A549 (cell line): ENCODE measurements at regions not wholly inside any gene's neighbourhood (a gene's known extent, or its start where the extent isn't known, plus 50 kb on each side); places are given as distances from the start of the nearest gene placed in this dataset.
A peak's percentile ranks its signal among the peaks of the same experiment; 100 is the strongest.

Experiments used
- ATAC-seq, 2 experiments: fragments of 200-7000 bp in 1 of 2; fragments of >200 bp in 1 of 2; cut with Nextera tagmentation in 1 of 2; cut with Tn5 transposase in 1 of 2; 3 replicates each; pipeline versions ENCODE4 v1.8.0 to v1.9.1; 2018 to 2020; ENCODE audit warnings: mild to moderate bottlenecking in 1 of 2, moderate library complexity in 1 of 2
- CTCF ChIA-PET: fragments of 300-600 bp; sonication (Branson Sonifier 250); formaldehyde crosslinking; extraction: SDS; loops from one replicate; lab custom pipeline; 2021; ENCODE audit warnings: antibody characterized with exemption, inconsistent platforms; lab: Yijun Ruan, JAX
- POLR2A ChIA-PET: fragments of 350-600 bp; formaldehyde crosslinking; extraction: SDS; loops from one replicate; lab custom pipeline; 2021; ENCODE audit warnings: antibody characterized with exemption, inconsistent platforms; lab: Yijun Ruan, JAX
- DNase-seq, 2 experiments: peaks; one replicate each; pipeline versions ENCODE4 v3.0.0 to v3.0.0-alpha.2; 2011 to 2016; ENCODE audit warnings: low read depth in 1 of 2, low spot score in 1 of 2
- FAIRE-seq: peaks from 2 replicates; lab custom pipeline; 2011; peaks lifted over from hg19 to GRCh38; lab: Jason Lieb, UNC
- H3K27ac ChIP-seq, 2 experiments: fragments of >200 bp; sonication (Bioruptor Twin); formaldehyde crosslinking; 3 replicates each; pipeline ENCODE4 v1.5.1; 2016 to 2017
- H3K4me1 ChIP-seq: fragments of >200 bp; sonication (Bioruptor Twin); formaldehyde crosslinking; 3 replicates; pipeline ENCODE4 v1.6.1; 2016
- H3K4me2 ChIP-seq: fragments of >200 bp; sonication (Bioruptor Twin); formaldehyde crosslinking; 3 replicates; pipeline ENCODE4 v1.6.1; 2016
- H3K4me3 ChIP-seq: fragments of >200 bp; sonication (Bioruptor Twin); formaldehyde crosslinking; 3 replicates; pipeline ENCODE4 v1.5.1; 2016
- H3K9me3 ChIP-seq: fragments of >200 bp; sonication (Bioruptor Twin); formaldehyde crosslinking; 3 replicates; pipeline ENCODE4 v1.6.1; 2016
- CBX8 ChIP-seq: fragments of 200-600 bp; sonication (generic); IDR thresholded peaks from 2 replicates; pipeline ENCODE4 v1.6.1; 2016
- CEBPB ChIP-seq, 2 experiments: fragments of >200 bp in 1 of 2; sonication (Bioruptor Twin) in 1 of 2; formaldehyde crosslinking in 1 of 2; IDR thresholded peaks; 2 replicates each; pipeline ENCODE4 v1.6.1; 2012 to 2016
- CHD4 ChIP-seq: fragments of 200-600 bp; sonication (generic); IDR thresholded peaks from 2 replicates; pipeline ENCODE4 v1.6.1; 2016; ENCODE audit warnings: antibody characterized with exemption, mild to moderate bottlenecking, borderline replicate concordance
- EP300 ChIP-seq, 2 experiments: fragments of >200 bp; sonication (Bioruptor Twin); formaldehyde crosslinking; IDR thresholded peaks; 2 replicates in 1 of 2; 3 replicates in 1 of 2; pipeline ENCODE4 v1.6.1; 2016 to 2017
- FOXS1 ChIP-seq: fragments of 250-450 bp; sonication (Bioruptor Pico); IDR thresholded peaks from 2 replicates; pipeline ENCODE4 v1.5.0; 2020; ENCODE audit warnings: mild to moderate bottlenecking, moderate library complexity
- GATA3 ChIP-seq: IDR thresholded peaks from 2 replicates; pipeline ENCODE4 v1.6.1; 2012; ENCODE audit warnings: borderline replicate concordance
- HDAC2 ChIP-seq: fragments of 200-600 bp; sonication (generic); IDR thresholded peaks from 2 replicates; pipeline ENCODE4 v1.6.1; 2016
- HOXB5 ChIP-seq: fragments of 250-450 bp; sonication (Bioruptor Pico); IDR thresholded peaks from 2 replicates; pipeline ENCODE4 v1.5.0; 2020; ENCODE audit warnings: mild to moderate bottlenecking, moderate library complexity
- JUN ChIP-seq, 2 experiments: fragments of >200 bp; sonication (Bioruptor Twin); formaldehyde crosslinking; IDR thresholded peaks; 2 replicates in 1 of 2; 3 replicates in 1 of 2; pipeline ENCODE4 v1.6.1; 2016 to 2017
- JUNB ChIP-seq: fragments of >200 bp; sonication (Bioruptor Twin); formaldehyde crosslinking; IDR thresholded peaks from 2 replicates; pipeline ENCODE4 v1.6.1; 2016
- MAFK ChIP-seq: fragments of 450-650 bp; IDR thresholded peaks from 2 replicates; pipeline ENCODE4 v1.6.1; 2014; ENCODE audit not compliant: partially characterized antibody
- MYC ChIP-seq: IDR thresholded peaks from 2 replicates; pipeline ENCODE4 v1.6.1; 2012; ENCODE audit warnings: mild to moderate bottlenecking, inconsistent platforms, low read length, improper control_type of control experiment, borderline replicate concordance
- NPAS2 ChIP-seq: fragments of 250-450 bp; sonication (Bioruptor Pico); IDR thresholded peaks from 2 replicates; pipeline ENCODE4 v1.8.0; 2022; ENCODE audit warnings: mild to moderate bottlenecking, moderate library complexity, borderline replicate concordance
- PHF8 ChIP-seq: fragments of 200-600 bp; sonication (generic); IDR thresholded peaks from 2 replicates; pipeline ENCODE4 v1.6.1; 2016; ENCODE audit warnings: low read depth, mild to moderate bottlenecking, antibody characterized with exemption, moderate library complexity, borderline replicate concordance
- RAD21 ChIP-seq, 2 experiments: fragments of >200 bp in 1 of 2; sonication (Bioruptor Twin) in 1 of 2; formaldehyde crosslinking in 1 of 2; IDR thresholded peaks in 1 of 2; conservative IDR thresholded peaks in 1 of 2; 2 replicates in 1 of 2; 3 replicates in 1 of 2; pipeline ENCODE4 v1.6.1; 2012 to 2018; ENCODE audit warnings: inconsistent platforms in 1 of 2
- RFX5 ChIP-seq: fragments of 450-650 bp; IDR thresholded peaks from 2 replicates; pipeline ENCODE4 v1.7.1; 2014; ENCODE audit warnings: antibody characterized with exemption, mild to moderate bottlenecking, moderate library complexity
- SMC3 ChIP-seq: fragments of >200 bp; sonication (Bioruptor Twin); formaldehyde crosslinking; IDR thresholded peaks from 3 replicates; pipeline ENCODE4 v1.6.1; 2018; ENCODE audit warnings: inconsistent platforms
- TFCP2L1 ChIP-seq: fragments of 250-450 bp; sonication (Bioruptor Pico); IDR thresholded peaks from 2 replicates; pipeline ENCODE4 v1.5.0; 2021; ENCODE audit warnings: mild to moderate bottlenecking
- ZC3H11A ChIP-seq: fragments of 450-650 bp; IDR thresholded peaks from 2 replicates; pipeline ENCODE4 v1.6.1; 2014; ENCODE audit warnings: antibody characterized with exemption, mild to moderate bottlenecking
- ZNF302 ChIP-seq: fragments of 250-450 bp; sonication (Bioruptor Pico); IDR thresholded peaks from 2 replicates; pipeline ENCODE4 v1.9.0; 2021; ENCODE audit warnings: inconsistent platforms, mild to moderate bottlenecking, moderate library complexity
- WGBS: methylation state at CpG from one replicate; pipeline ENCODE4 v1.1.6; 2017; ENCODE audit errors: missing lambda C conversion rate; 5-methylcytosine and 5-hydroxymethylcytosine counted together
- TF ChIP-seq, protein P1 (sequence below): IDR thresholded peaks from 2 replicates; pipeline ENCODE4 v1.6.1; 2012
- TF ChIP-seq, protein P2 (sequence below): fragments of >200 bp; sonication (Bioruptor Twin); formaldehyde crosslinking; IDR thresholded peaks from 3 replicates; pipeline ENCODE4 v1.5.1; 2016
- TF ChIP-seq, protein P3 (sequence below): fragments of >200 bp; sonication (Bioruptor Twin); formaldehyde crosslinking; IDR thresholded peaks from 2 replicates; pipeline ENCODE4 v1.6.1; 2016
- TF ChIP-seq, protein P4 (sequence below): fragments of 450-650 bp; IDR thresholded peaks from 2 replicates; pipeline ENCODE4 v1.6.1; 2014; ENCODE audit warnings: antibody characterized with exemption
- TF ChIP-seq, protein P5 (sequence below): fragments of 250-450 bp; sonication (Bioruptor Pico); IDR thresholded peaks from 2 replicates; pipeline ENCODE4 v1.5.0; 2021; ENCODE audit warnings: mild to moderate bottlenecking, moderate library complexity, borderline replicate concordance
- TF ChIP-seq, protein P6 (sequence below): IDR thresholded peaks from 2 replicates; pipeline ENCODE4 v1.6.1; 2012; ENCODE audit warnings: low read depth, borderline replicate concordance

DNA sequence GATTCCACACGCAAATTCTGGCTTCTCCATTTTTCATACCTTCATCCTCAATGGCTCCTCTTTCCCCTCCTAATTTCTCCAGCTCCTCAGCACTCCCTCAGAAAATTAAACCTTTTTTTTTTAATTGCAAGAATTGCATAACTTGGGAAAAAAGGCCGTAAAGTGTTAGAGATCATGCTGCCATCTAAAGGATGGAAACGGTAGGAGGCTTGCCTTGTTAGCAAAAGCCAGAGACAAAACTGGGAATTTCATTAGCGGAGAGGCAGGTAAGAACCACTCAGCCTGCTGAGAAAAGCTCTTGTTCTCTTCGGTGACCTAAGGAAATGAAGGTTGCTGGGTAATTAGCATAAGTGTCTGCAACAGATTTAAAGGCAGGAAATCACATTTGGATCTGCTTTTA is 204.3 kb downstream of the AEBP2 start:
- H3K4me2 ChIP-seq: no peak overlapping the region
- H3K27ac ChIP-seq: no peak overlapping the region
- H3K9me3 ChIP-seq: no peaks in the 10 kb centered on the region
- ATAC-seq: peak in 1 of 2 experiments; percentile 74; a peak in 4 of 6 replicates
- H3K4me1 ChIP-seq: no peaks in the 10 kb centered on the region
- peak; percentile 78 for FAIRE-seq
- TF ChIP-seq ZC3H11A (no peak), RAD21 (conservative IDR thresholded peaks at IDR 0.05 in 1 of 2, IDR thresholded peaks at IDR 0.05 in 1 of 2) (peak; percentile 64 to 68), RFX5 (no peak), SMC3 (peak; percentile 53), JUN (IDR thresholded peaks at IDR 0.05) (no peak), CEBPB (IDR thresholded peaks at IDR 0.05) (peak; percentile 57 to 83; a peak in 3 of 4 replicates), NPAS2 (no peak)
- TF ChIP-seq, protein P1, sequence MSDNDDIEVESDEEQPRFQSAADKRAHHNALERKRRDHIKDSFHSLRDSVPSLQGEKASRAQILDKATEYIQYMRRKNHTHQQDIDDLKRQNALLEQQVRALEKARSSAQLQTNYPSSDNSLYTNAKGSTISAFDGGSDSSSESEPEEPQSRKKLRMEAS: no peak
- TF ChIP-seq, protein P2, sequence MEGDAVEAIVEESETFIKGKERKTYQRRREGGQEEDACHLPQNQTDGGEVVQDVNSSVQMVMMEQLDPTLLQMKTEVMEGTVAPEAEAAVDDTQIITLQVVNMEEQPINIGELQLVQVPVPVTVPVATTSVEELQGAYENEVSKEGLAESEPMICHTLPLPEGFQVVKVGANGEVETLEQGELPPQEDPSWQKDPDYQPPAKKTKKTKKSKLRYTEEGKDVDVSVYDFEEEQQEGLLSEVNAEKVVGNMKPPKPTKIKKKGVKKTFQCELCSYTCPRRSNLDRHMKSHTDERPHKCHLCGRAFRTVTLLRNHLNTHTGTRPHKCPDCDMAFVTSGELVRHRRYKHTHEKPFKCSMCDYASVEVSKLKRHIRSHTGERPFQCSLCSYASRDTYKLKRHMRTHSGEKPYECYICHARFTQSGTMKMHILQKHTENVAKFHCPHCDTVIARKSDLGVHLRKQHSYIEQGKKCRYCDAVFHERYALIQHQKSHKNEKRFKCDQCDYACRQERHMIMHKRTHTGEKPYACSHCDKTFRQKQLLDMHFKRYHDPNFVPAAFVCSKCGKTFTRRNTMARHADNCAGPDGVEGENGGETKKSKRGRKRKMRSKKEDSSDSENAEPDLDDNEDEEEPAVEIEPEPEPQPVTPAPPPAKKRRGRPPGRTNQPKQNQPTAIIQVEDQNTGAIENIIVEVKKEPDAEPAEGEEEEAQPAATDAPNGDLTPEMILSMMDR: peak; percentile 54
- TF ChIP-seq, all 56 proteins: peak for 4
- H3K4me3 ChIP-seq: no peak overlapping the region
- CTCF ChIA-PET: interaction anchor here (0.6 to 1.2 kb wide), 6 partner anchors 18 to 1095 kb away, joined by 3 to 5 read pairs (median 4); no protein-coding TSS in a partner anchor
- DNase-seq: peak; percentile 16 to 69
- POLR2A ChIA-PET: no interaction called here
- 22% methylated on average over 5 of the region's 5 CpGs for WGBS

DNA sequence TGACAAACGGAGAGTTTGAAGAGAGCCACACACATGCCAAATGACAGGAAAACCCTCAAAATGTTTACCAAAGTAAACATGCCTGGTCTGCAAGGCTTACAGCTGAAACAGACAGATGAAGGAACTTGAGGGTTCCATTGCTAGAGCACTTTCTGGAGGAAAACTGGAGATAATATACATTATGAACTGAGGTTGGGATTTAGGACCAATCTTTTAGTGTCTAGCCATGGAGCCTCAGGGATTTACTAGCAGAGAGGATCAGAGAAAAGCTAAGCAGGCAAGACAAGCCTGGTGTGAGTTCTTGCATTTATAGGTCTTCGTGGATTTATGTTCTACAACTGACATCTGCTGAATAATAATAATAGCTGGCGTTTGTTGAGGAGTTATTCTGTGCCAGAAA is 205.3 kb downstream of the AEBP2 start:
- H3K27ac ChIP-seq: no peak overlapping the region
- ATAC-seq (no peak), FAIRE-seq (no peak), DNase-seq (no peak)
- TF ChIP-seq TFCP2L1 (CRISPR knock-in tag) (no peak), GATA3 (no peak), RFX5 (no peak)
- no peaks in the 10 kb centered on the region for H3K4me1 ChIP-seq
- no peaks in the 10 kb centered on the region for H3K9me3 ChIP-seq
- ChIA-PET CTCF (no interaction called here), POLR2A (no interaction called here)
- H3K4me3 ChIP-seq: no peak overlapping the region
- no peak overlapping the region for H3K4me2 ChIP-seq
- WGBS: 61% methylated on average over 3 of the region's 3 CpGs

DNA sequence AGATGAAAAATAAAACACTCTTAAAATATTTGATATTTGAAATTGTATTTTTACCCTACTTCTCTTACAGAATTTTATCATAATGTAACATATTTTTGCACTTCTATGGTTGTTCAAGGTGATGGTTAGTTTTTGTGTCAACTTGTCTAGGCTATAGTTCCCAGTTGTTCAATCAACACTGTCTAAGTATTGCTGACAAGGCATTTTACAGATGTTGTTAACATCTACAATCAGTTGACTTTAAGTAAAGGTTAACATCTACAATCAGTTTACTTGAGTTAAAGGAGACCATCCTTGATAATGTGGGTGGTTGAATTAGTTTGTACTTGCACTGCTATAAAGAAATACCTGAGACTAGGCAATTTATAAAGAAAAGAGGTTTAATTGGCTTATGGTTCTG is 206.5 kb downstream of the AEBP2 start:
- ChIA-PET CTCF (no interaction called here), POLR2A (no interaction called here)
- Histone ChIP-seq H3K4me1 (no peaks in the 10 kb centered on the region), H3K9me3 (no peaks in the 10 kb centered on the region), H3K4me2 (no peak overlapping the region), H3K27ac (no peak overlapping the region), H3K4me3 (no peak overlapping the region)
- ATAC-seq (no peak), DNase-seq (no peak), FAIRE-seq (no peak)
- TF ChIP-seq MYC (no peak), EP300 (IDR thresholded peaks at IDR 0.05) (no peak), FOXS1 (no peak), MAFK (peak; percentile 99)
- TF ChIP-seq, protein P1: no peak

DNA sequence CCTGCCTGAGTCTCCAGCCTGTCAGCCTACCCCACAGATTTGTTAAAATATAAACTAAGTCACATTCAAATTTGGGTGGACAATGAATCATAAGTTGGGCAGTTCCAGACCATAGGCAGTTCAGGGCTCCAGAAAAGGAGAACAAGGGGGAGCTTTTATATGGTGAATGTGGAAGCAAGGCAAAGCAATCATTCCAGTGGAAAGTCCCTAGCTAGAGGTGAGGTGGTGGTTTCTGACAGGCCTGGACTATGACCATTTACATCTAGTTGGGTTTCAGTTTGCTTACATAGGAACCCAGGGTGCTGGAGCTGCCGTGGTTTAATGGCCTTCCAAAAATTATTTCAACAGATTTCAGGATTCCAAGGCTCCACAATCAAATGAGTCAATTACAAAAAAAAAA is 207.3 kb downstream of the AEBP2 start:
- 19% methylated on average over 1 of the region's 1 CpG for WGBS
- ATAC-seq: no peak
- H3K9me3 ChIP-seq: no peaks in the 10 kb centered on the region
- no peak overlapping the region for H3K27ac ChIP-seq
- DNase-seq: no peak
- ChIA-PET POLR2A (no interaction called here), CTCF (no interaction called here)
- FAIRE-seq: no peak
- no peaks in the 10 kb centered on the region for H3K4me1 ChIP-seq
- H3K4me3 ChIP-seq: no peak overlapping the region
- no peak overlapping the region for H3K4me2 ChIP-seq
- TF ChIP-seq ZNF302 (CRISPR knock-in tag) (no peak), RAD21 (conservative IDR thresholded peaks at IDR 0.05 in 1 of 2, IDR thresholded peaks at IDR 0.05 in 1 of 2) (no peak), PHF8 (no peak), HDAC2 (no peak), HOXB5 (CRISPR knock-in tag) (no peak), CHD4 (no peak), FOXS1 (no peak), NPAS2 (no peak), EP300 (IDR thresholded peaks at IDR 0.05) (no peak), CBX8 (no peak), JUNB (no peak), TFCP2L1 (CRISPR knock-in tag) (no peak), ZC3H11A (no peak), MAFK (no peak)
- TF ChIP-seq, protein P3, sequence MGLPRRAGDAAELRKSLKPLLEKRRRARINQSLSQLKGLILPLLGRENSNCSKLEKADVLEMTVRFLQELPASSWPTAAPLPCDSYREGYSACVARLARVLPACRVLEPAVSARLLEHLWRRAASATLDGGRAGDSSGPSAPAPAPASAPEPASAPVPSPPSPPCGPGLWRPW: no peak
- TF ChIP-seq, protein P4, sequence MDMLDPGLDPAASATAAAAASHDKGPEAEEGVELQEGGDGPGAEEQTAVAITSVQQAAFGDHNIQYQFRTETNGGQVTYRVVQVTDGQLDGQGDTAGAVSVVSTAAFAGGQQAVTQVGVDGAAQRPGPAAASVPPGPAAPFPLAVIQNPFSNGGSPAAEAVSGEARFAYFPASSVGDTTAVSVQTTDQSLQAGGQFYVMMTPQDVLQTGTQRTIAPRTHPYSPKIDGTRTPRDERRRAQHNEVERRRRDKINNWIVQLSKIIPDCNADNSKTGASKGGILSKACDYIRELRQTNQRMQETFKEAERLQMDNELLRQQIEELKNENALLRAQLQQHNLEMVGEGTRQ: no peak
- TF ChIP-seq, protein P5, sequence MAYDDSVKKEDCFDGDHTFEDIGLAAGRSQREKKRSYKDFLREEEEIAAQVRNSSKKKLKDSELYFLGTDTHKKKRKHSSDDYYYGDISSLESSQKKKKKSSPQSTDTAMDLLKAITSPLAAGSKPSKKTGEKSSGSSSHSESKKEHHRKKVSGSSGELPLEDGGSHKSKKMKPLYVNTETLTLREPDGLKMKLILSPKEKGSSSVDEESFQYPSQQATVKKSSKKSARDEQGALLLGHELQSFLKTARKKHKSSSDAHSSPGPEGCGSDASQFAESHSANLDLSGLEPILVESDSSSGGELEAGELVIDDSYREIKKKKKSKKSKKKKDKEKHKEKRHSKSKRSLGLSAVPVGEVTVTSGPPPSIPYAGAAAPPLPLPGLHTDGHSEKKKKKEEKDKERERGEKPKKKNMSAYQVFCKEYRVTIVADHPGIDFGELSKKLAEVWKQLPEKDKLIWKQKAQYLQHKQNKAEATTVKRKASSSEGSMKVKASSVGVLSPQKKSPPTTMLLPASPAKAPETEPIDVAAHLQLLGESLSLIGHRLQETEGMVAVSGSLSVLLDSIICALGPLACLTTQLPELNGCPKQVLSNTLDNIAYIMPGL: no peak
- TF ChIP-seq, protein P6, sequence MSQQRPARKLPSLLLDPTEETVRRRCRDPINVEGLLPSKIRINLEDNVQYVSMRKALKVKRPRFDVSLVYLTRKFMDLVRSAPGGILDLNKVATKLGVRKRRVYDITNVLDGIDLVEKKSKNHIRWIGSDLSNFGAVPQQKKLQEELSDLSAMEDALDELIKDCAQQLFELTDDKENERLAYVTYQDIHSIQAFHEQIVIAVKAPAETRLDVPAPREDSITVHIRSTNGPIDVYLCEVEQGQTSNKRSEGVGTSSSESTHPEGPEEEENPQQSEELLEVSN: no peak
